NOMO-1 treated with dmso at 0.1 percent for 144 hours (cell line): ENCODE measurements at regions not wholly inside any gene's neighbourhood (a gene's known extent, or its start where the extent isn't known, plus 50 kb on each side); places are given as distances from the start of the nearest gene placed in this dataset.

Source experiments
- DNase-seq: peaks from one replicate; lab custom pipeline; 2025; ENCODE audit not compliant: unreplicated experiment; lab: John Stamatoyannopoulos, UW

DNA sequence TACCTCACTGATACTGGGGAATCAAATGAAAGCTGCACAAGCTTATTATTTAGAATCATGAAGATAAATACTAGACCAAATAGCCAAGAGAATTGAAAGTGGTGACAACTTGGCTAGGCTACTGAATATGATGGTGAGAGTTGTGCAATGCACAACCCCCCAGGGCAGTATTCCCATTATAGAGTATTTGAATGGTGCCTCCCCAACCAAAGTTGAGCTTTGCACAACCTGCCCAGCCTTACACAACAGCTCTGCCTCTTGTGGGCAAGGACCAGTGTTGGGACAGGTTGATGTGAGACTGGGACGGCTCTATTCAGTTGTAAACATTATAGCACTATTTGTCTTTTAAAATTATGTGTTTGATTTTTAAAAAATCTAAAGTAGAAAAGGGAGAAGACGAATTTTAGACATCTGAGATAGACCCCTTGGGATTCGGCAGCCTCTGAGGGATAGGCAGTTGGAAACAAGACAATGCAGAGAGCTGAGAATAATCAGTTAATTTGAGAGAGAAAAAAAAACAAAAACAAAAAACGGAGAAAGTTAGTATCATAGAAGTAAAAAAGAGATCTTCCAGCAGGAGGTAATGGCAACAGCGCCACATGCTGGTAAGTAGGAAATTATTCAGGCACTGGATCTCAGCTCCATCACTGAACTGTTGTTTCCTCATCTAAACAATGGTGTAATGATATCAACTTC, 91.0 kb upstream of the KCNA3 start:
- DNase-seq, result peak; percentile 55

DNA sequence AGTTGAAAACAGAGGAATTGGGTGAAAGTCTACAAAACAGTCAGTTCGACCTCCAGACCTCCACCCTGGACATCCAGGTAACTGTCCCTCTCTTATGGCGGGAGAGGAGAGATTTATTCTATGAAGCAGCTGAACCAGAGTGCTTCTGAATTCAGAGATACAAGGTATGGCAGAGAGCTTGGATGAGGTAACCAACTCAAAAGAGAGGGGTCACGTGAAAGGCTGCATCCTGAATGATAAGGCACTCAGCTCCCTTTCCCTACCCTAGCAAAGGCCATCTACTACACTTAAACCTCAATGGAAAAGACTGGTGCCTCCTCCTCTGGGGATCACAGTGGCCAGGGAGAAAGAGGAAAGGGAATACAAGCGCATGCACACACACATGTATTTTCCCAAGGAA, 88.4 kb upstream of the KCNA3 start:
- DNase-seq, result no peak

DNA sequence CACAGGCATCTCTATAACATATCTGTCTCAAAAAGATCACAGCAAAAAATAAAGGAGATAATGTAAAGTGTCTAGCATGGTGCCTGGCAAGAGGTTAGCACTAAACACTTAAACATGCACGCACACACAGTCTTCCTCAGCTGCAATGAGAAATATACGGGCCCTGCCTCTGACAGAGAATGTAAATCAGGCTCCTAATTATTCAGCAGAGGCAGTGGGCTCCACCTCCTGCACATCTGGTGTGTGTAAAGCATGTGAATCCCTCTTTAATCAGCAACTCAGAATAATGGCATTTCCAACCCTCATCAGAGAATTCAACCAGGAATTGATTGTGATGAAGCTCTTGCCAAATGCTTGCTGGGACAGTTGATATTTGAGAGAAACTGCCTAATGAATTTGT, 85.6 kb upstream of the KCNA3 start:
- no peak for DNase-seq

DNA sequence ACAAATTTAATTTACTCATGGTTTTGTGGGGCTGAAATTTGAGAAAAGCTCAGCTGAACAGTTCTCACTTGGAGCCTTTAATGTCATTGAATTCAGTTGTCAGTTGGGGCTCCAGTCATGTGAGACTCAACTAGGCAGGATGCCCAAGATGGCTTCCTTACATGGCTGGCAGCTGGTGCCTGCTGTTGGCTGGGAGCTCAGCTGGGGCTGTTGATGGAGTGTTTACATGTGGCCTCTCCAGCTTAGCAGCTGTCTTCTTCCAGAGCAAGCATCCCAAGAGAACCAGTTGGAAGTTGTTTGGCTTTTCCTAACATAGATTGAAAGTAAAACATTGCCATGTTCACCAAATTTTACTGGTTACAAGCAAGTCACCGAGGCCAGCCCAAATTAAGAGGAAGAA, 81.8 kb upstream of the KCNA3 start:
- no peak for DNase-seq

DNA sequence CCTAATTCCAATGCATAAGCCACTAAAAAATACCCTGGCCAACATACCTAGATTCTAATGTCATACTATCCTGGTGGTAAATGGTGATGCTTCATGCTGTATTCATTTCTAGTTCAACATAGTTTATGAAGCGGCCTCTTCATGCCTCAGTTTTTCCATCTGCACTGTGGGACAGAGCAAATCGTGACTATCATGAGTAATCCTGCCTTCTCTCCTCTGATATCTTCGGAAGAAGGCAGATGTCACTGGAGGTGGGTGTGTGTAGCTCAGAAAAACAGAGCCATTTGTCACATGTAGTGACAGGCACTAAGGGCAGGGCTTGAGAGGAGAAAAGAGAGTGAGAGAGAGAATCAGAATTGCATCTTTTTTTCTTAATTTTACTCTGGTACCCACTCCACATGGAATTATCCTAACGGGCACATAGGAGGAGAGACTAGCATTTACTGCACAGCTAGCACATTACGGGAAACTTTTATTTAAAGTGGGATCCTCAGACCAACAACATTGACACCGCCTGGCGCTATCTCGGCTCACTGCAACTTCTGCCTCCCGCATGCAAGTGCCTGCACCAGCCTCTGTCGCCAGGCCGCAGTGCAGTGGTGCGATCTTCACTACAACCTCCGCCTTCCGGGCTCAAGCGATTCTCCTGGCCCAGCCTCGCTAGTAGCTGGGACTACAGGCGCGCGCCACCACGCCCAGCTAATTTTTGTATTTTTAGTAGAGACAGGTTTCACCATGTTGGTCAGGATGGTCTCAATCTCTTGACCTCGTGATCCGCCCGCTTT, 78.4 kb upstream of the KCNA3 start:
- no peak for DNase-seq

DNA sequence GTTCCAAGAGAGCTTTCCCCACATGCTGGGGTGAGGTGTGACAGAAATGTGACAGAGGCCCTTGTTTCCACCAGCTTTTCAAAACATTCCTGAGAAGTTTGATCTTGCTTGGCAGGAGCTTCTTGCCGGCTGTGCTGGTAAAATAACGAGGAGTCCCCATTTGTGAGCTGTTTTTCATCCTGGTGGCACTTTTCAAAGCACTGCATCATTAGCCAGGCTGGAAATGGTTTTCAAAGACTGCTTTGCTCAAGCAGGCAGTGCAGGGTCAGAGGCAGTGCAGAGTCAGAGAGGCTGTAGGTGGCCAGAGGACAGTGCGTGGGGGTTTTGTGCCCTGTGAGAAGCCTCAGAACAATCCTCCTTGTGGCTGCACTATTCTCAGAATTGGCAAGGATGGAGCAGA, 75.8 kb upstream of the KCNA3 start:
- DNase-seq, result no peak

DNA sequence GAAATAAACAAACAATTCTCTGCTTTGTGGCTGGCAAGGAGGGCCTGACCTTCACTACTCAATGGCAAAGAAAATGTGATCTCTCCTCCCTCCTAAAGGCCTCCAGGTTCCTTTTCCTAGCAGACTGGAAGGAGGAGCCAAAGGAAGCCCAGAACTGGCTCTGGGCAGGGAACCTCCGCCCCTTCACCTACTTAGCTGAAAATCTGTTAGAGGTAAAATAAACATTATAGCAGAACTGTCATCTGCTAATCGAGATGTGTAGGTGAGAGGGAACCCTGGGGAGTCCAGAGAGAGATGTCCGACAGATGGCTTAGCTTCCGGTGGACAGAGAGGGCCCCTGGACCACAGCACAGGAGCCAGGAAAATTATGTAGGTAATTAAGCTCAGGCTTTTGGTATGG, 75.2 kb upstream of the KCNA3 start:
- no peak for DNase-seq

DNA sequence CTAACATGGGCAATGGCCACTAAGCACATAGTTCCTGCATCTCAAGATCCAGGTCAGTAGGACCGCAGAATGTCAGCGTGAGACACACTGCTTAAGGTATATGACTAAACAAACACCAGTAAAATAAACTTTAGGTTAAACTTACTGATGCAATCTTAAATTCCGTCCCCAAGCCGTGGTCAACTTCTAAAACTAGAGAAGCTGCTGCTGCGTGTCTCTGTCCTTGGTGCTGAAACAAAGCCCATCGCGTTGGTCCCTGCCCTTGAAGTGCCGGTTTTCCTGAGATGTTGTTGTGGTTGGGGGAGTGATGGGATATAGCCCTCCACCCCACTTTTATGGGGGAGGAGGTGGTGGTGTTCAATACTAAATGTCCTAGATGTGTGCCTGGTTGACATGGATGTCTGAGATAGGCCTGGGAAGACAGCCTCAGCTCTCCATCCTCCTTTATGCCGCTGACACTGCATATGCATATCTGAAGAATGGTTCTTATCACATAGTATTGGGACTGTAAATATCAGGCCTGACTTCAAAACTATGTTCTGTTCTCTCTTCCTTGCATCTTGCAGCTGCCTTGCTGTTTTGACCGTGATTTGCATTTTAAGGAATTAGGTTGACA, 72.0 kb upstream of the KCNA3 start:
- no peak for DNase-seq

DNA sequence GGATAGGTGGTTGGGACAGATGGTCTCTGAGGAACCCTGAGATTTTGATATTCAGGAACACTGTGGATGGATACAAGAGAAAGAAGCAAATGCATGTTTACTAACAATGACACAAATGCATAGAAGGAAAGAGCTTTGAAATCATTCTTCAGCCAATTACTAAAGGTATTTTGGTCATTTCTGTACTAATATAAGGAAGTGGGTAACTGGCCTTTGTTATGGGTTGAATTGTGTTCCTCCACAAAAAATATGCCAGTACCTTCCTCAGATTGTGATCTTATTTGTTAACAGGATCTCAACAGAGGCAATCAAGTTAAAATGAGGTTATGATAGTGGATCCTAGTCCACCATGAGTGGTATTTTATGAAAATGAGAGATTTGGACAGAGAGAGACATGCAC, 68.7 kb upstream of the KCNA3 start:
- no peak for DNase-seq

DNA sequence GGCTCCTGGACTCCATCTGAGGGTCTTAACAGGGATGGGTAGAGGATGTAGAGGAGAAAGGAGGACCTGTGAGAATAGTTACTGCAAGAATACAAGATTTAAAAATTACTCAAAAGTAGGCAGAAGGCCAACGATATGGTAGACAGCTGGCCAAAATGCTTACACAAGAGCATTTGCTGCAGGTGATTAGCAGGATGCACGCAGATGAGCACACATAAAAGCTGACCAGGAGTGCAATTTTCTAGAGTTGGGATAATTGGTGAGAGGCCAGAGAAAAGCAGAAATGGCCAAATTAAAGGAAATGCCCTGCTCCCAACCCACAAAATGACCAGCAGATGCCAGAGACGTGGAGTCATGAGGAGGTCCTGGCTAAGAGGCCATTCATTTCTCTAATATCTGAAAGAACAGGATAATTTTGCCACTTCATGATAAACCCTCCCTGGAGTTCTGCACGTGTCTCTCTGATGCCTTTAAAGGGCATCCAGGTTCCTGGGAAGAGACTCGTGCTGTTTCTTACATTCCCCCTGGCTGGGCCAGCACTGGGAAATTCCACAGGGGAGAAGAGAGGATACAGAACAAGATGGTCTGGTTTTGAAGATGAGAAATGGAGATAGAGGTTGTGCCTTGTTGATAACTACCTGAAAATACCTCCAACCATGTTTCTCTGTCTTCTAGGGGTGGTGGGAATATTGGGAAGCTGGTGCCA, 62.3 kb upstream of the KCNA3 start:
- no peak for DNase-seq

DNA sequence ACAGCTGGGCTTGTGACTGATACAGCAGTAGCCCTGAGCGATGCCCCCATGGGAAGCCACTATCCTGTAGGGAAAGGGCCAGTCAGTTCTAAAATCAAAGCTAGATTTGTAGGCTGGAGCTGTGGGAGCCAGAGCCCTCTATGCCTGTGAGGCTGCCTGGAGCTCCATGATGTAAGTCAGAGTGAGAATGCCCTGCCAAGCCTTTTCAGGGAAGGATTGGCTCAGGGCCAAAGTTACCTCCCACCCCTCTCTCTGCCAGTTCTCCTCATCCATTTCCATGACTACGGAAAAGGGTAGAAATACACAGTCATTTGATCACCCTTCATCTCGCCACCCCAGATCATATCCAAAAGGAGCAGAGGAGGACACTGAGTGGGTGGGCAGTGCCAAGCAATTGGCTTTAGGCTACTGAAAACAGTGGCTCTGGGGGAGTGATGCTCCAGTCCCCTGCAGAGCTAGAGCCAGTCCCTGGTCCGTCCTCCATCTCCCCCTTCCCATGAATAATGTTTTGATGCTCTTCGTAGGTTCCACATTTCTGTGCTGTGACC, 59.5 kb upstream of the KCNA3 start:
- no peak for DNase-seq

DNA sequence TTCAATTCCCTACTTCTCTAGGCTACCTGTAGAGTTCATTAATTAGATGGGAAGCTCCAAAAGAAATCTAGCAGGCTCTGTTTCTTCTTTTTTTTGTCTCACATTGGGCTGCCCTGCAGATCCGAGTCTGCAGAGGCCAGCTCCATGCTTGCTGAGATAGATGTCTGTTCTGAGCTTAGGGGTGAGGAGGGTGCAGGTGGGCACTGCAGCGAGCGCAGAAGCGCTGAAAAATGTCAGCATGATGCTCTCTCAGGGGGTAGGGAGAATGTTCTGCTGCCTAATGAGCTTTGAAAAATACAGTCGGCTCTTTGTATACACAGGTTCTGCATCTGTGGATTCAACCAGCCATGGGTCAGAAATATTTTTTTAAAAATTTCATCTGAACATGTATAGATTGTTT, 56.8 kb upstream of the KCNA3 start:
- no peak for DNase-seq

DNA sequence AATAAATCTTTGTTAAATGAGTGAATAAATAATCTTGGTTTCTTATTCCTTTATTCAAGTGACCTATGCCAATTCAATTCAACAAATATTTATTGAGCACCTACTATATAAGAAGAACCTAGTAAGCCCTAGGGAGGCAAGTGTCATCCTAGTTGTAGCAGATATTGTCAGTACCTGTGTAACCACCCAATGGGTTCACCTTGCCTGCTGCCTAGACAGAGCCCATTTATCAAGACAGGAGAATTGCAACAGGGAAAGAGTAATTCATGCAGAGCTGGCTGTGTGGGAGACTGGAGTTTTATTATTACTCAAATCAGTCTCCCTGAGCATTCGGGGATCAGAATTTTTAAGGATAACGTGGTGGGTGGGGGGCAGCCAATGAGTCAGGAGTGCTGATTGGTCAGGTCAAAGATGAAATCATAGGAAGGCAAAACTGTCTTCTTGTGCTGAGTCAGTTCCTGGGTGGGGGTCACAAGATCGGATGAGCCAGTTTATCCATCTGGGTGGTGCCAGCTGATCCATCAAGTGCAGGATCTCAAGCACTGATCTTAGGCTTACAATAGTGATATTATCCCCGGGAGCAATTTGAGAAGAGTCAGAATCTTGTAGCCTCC, 53.8 kb upstream of the KCNA3 start:
- DNase-seq, result no peak

DNA sequence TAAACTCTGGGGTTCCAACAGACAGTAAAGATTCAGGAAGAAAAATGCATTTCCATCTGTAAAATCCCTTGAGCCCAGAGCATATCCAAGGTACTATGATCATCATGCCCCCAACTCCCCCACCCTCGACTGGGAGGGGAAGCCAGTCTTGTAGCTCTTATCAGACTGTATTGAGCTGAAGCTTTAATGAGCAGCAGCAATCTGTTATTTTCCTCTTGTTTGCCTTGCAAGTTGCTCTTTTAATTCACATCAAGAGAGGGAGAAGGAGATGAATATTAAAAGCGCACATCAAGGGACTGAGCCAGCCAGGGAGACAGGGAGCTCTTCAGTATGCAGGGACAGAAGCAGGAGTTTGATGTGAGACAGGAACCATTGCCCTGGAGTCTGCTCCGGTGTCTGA, 52.5 kb upstream of the KCNA3 start:
- DNase-seq, result no peak

DNA sequence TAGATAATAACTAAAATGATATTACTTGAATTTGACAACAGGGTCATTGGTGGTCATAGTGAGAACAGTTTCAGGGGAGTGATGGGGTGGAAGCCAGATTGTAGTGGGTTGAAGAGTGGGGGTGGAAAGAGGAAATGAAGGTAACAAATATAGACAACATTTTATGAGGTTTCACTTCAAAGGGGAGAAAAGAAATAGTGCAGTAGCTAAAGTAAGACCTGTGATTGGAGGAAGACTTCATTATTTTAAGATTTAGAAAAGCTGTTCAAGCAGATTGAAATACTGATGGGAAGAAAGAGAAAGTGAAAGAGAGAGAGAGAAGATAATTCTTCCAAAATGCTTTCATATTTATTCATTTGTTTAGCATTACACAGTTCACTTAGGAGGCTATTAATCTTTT, 52.0 kb upstream of the KCNA3 start:
- DNase-seq, result peak; percentile 9
